Endothelial cell of umbilical vein (primary cell): ENCODE measurements at regions not wholly inside any gene's neighbourhood (a gene's known extent, or its start where the extent isn't known, plus 50 kb on each side); places are given as distances from the start of the nearest gene placed in this dataset.

Experiments
- POLR2A ChIP-seq: IDR thresholded peaks from 2 replicates; pipeline ENCODE4 v1.6.1; 2012; ENCODE audit warnings: low read depth, mild to moderate bottlenecking, control low read depth, low read length
- POLR2AphosphoS5 ChIP-seq: IDR thresholded peaks from 2 replicates; pipeline ENCODE4 v1.6.1; 2012; ENCODE audit warnings: low read depth, mild to moderate bottlenecking, control low read depth, low read length, moderate library complexity; ENCODE audit not compliant: insufficient read depth
- TF ChIP-seq, protein P1 (sequence below), 2 donors: IDR thresholded peaks; 1 replicate in 1 of 2; 2 replicates in 1 of 2; pipeline ENCODE4 v1.5.1; 2011; ENCODE audit warnings: low read length in 2 of 2, mild to moderate bottlenecking in 2 of 2, moderate library complexity in 2 of 2, control low read depth in 1 of 2, inconsistent platforms in 1 of 2, low read depth in 1 of 2; ENCODE audit not compliant: insufficient read depth in 1 of 2; ENCODE audit errors: extremely low read depth in 1 of 2

DNA sequence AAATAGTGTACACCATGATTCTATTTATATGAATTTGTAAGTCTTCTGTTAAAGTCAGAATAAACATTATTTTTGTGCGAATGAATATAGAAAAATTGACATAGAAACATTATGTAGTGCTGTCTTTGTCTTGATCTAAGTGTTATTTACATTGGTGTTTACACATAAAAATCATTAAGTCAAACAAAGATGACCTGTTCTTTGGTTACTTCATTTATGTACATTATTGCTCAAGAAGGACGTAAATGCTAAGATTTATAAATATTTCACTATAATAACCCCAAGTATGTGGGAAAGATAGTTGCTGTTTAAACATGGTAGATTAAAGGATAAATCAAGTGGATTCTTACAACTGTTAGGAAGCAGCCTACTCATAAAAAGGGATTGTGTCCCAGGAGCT is 536.8 kb upstream of the DSEL start:
- TF ChIP-seq, protein P1, sequence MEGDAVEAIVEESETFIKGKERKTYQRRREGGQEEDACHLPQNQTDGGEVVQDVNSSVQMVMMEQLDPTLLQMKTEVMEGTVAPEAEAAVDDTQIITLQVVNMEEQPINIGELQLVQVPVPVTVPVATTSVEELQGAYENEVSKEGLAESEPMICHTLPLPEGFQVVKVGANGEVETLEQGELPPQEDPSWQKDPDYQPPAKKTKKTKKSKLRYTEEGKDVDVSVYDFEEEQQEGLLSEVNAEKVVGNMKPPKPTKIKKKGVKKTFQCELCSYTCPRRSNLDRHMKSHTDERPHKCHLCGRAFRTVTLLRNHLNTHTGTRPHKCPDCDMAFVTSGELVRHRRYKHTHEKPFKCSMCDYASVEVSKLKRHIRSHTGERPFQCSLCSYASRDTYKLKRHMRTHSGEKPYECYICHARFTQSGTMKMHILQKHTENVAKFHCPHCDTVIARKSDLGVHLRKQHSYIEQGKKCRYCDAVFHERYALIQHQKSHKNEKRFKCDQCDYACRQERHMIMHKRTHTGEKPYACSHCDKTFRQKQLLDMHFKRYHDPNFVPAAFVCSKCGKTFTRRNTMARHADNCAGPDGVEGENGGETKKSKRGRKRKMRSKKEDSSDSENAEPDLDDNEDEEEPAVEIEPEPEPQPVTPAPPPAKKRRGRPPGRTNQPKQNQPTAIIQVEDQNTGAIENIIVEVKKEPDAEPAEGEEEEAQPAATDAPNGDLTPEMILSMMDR (IDR thresholded peaks at IDR 0.05; ENCODE audit: extremely low read depth in 1 of 2, insufficient read depth in 1 of 2, low read depth in 1 of 2, low read length in 2 of 2) = no peak
- TF ChIP-seq POLR2A (no peak), POLR2AphosphoS5 (no peak)
